ENCODE measurements at regions not wholly inside any gene's neighbourhood (a gene's known extent, or its start where the extent isn't known, plus 50 kb on each side); places are given as distances from the start of the nearest gene placed in this dataset.

DNA sequence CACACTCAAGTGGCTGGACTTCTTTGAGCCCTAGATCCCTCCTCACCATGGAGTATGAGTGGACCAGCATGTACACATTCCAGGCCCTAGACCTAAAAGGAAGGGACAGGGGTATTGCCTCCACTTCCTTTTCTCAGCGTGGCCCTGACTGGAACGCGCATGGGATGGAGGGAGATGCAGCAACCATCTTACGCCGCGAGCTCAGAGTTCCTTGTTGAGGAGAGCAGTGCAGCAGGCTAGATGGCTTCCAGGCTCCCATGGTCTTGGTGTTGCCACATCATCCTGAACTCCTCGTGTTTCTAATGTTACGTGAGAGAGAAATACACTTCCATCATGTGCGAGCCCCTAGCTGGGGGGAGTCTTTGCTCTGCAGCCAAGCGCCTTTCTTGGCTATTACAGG, 61.8 kb upstream of the DIO3 start:
- H3K9me3 ChIP-seq (ENCODE audit: control insufficient read depth, insufficient read depth, low read depth, low read length), result no peaks in the 10 kb centered on the region
- H3K27ac ChIP-seq (ENCODE audit: low read length), result no peak overlapping the region
- intact Hi-C loops (cut with micrococcal nuclease; ENCODE audit: unreplicated experiment), result no loop called here
- no peaks in the 10 kb centered on the region for H3K27me3 ChIP-seq (ENCODE audit: control insufficient read depth, insufficient read depth, low read length)
- ChIA-PET POLR2A (no interaction called here), CTCF (interaction anchor here (0.6 kb wide), 1 partner anchor 1248 kb away, joined by 5 read pairs; no protein-coding TSS in a partner anchor)
- no peak overlapping the region for H3K4me3 ChIP-seq (ENCODE audit: low read depth in 2 of 2, low read length in 2 of 2)
- DNase-seq (ENCODE audit: low read depth, low spot score) (no peak), ATAC-seq (no peak)
- no peak for TF ChIP-seq SIN3A (IDR thresholded peaks at IDR 0.05; ENCODE audit: borderline replicate concordance, insufficient read depth, low read depth, low read length)
- TF ChIP-seq TCF7L2 (IDR thresholded peaks at IDR 0.05; ENCODE audit: low read depth, low read length), result no peak
- TF ChIP-seq, protein P1, sequence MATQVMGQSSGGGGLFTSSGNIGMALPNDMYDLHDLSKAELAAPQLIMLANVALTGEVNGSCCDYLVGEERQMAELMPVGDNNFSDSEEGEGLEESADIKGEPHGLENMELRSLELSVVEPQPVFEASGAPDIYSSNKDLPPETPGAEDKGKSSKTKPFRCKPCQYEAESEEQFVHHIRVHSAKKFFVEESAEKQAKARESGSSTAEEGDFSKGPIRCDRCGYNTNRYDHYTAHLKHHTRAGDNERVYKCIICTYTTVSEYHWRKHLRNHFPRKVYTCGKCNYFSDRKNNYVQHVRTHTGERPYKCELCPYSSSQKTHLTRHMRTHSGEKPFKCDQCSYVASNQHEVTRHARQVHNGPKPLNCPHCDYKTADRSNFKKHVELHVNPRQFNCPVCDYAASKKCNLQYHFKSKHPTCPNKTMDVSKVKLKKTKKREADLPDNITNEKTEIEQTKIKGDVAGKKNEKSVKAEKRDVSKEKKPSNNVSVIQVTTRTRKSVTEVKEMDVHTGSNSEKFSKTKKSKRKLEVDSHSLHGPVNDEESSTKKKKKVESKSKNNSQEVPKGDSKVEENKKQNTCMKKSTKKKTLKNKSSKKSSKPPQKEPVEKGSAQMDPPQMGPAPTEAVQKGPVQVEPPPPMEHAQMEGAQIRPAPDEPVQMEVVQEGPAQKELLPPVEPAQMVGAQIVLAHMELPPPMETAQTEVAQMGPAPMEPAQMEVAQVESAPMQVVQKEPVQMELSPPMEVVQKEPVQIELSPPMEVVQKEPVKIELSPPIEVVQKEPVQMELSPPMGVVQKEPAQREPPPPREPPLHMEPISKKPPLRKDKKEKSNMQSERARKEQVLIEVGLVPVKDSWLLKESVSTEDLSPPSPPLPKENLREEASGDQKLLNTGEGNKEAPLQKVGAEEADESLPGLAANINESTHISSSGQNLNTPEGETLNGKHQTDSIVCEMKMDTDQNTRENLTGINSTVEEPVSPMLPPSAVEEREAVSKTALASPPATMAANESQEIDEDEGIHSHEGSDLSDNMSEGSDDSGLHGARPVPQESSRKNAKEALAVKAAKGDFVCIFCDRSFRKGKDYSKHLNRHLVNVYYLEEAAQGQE (IDR thresholded peaks at IDR 0.05; ENCODE audit: insufficient read depth in 1 of 2, low read depth in 2 of 2, low read length in 1 of 2), result no peak
- TF ChIP-seq, protein P2, sequence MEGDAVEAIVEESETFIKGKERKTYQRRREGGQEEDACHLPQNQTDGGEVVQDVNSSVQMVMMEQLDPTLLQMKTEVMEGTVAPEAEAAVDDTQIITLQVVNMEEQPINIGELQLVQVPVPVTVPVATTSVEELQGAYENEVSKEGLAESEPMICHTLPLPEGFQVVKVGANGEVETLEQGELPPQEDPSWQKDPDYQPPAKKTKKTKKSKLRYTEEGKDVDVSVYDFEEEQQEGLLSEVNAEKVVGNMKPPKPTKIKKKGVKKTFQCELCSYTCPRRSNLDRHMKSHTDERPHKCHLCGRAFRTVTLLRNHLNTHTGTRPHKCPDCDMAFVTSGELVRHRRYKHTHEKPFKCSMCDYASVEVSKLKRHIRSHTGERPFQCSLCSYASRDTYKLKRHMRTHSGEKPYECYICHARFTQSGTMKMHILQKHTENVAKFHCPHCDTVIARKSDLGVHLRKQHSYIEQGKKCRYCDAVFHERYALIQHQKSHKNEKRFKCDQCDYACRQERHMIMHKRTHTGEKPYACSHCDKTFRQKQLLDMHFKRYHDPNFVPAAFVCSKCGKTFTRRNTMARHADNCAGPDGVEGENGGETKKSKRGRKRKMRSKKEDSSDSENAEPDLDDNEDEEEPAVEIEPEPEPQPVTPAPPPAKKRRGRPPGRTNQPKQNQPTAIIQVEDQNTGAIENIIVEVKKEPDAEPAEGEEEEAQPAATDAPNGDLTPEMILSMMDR (IDR thresholded peaks at IDR 0.05), result no peak
- TF ChIP-seq POLR2AphosphoS5 (IDR thresholded peaks at IDR 0.05; ENCODE audit: low read depth, low read length), result no peak
- no peaks in the 10 kb centered on the region for H3K36me3 ChIP-seq (ENCODE audit: control insufficient read depth, insufficient read depth, low read length)
- in situ Hi-C loops (cut with HindIII; ENCODE audit: low pct_unique_long_range_greater_than_20kb, low sequenced_read_pairs), result no loop called here
- no peaks in the 10 kb centered on the region for H3K4me1 ChIP-seq (ENCODE audit: control insufficient read depth, insufficient read depth, low read length)
- no TSS peak for BruUV-seq (replicated peaks)

DNA sequence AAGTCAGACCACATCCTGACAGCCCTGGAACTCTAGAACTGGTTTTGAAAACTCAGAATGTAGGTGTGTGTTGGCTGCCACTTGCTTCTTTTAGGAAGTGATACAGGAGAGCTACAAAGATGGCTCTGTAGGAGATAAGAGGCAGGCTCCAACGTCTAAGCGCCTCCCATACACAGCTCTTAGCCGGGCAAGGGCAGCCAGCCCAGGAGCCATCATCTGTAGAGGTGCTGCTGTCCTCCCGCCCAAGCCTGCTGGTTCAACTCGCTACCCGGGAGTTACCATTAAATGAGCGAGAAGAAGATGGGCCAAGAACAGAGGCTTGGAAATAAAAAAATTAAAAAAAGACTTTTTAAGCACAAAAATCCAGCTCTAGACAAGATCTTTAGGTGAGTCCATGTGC, 61.2 kb upstream of the DIO3 start:
- no peaks in the 10 kb centered on the region for H3K4me1 ChIP-seq (ENCODE audit: control insufficient read depth, insufficient read depth, low read length)
- no peaks in the 10 kb centered on the region for H3K36me3 ChIP-seq (ENCODE audit: control insufficient read depth, insufficient read depth, low read length)
- no peak for DNase-seq (ENCODE audit: low read depth, low spot score)
- POLR2A ChIA-PET, result no interaction called here
- intact Hi-C loops (cut with micrococcal nuclease; ENCODE audit: unreplicated experiment), result no loop called here
- ATAC-seq, result no peak
- no TSS peak for BruUV-seq (replicated peaks)
- TF ChIP-seq, protein P2 (IDR thresholded peaks at IDR 0.05), result no peak
- TF ChIP-seq POLR2AphosphoS5 (IDR thresholded peaks at IDR 0.05; ENCODE audit: low read depth, low read length), result no peak
- no peak for TF ChIP-seq TCF7L2 (IDR thresholded peaks at IDR 0.05; ENCODE audit: low read depth, low read length)
- no peak for TF ChIP-seq SIN3A (IDR thresholded peaks at IDR 0.05; ENCODE audit: borderline replicate concordance, insufficient read depth, low read depth, low read length)
- TF ChIP-seq, protein P1 (IDR thresholded peaks at IDR 0.05; ENCODE audit: insufficient read depth in 1 of 2, low read depth in 2 of 2, low read length in 1 of 2), result no peak
- no peak overlapping the region for H3K27ac ChIP-seq (ENCODE audit: low read length)
- no peaks in the 10 kb centered on the region for H3K9me3 ChIP-seq (ENCODE audit: control insufficient read depth, insufficient read depth, low read depth, low read length)
- no peak overlapping the region for H3K4me3 ChIP-seq (ENCODE audit: low read depth in 2 of 2, low read length in 2 of 2)
- no peaks in the 10 kb centered on the region for H3K27me3 ChIP-seq (ENCODE audit: control insufficient read depth, insufficient read depth, low read length)
- in situ Hi-C loops (cut with HindIII; ENCODE audit: low pct_unique_long_range_greater_than_20kb, low sequenced_read_pairs), result no loop called here
- CTCF ChIA-PET, result no interaction called here

Data from Panc1 (cell line).